ENCODE measurements at regions not wholly inside any gene's neighbourhood (a gene's known extent, or its start where the extent isn't known, plus 50 kb on each side); places are given as distances from the start of the nearest gene placed in this dataset.
"Not testable (repeated sequence)": the region's sequence is repeated elsewhere in the genome, so short reads cannot be mapped to it uniquely, and the experiment has no call there.

DNA sequence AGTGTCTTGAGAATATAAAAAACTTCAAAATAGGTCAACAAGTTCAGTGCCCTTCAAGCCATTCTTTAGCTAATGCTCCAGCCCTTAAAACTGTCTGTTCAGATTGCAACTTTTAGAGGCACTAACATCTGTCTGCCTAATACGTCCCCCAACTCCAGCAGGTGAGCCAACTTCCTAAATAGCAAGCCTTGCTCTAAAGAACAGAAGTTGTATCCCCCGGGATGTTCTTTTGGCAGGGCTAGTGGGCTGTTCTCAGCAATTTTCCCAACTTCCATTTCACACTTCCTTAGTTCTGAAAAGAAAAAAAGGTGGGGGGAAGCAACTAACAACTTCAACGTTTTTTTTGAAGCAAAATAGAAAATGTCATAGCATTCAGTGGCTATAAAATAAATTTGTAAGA lies 290.0 kb upstream of the PTCHD4 start:
- TF ChIP-seq POLR2AphosphoS5 (IDR thresholded peaks at IDR 0.05), result no peak
- ATAC-seq (ENCODE audit: low FRiP score in 2 of 2) (no peak), DNase-seq (no peak)
- Histone ChIP-seq H3K9me3 (peaks cover 0 to 11% (median 3%) of the 10 kb centered on the region in 4 donors), H3K4me1 (no peaks in the 10 kb centered on the region), H3K4me3 (no peak overlapping the region), H3K27ac (no peak overlapping the region), H3K36me3 (no peaks in the 10 kb centered on the region), H3K27me3 (no peaks in the 10 kb centered on the region)
- WGBS, 2 donors, result 63% methylated on average over 3 of the region's 3 CpGs

DNA sequence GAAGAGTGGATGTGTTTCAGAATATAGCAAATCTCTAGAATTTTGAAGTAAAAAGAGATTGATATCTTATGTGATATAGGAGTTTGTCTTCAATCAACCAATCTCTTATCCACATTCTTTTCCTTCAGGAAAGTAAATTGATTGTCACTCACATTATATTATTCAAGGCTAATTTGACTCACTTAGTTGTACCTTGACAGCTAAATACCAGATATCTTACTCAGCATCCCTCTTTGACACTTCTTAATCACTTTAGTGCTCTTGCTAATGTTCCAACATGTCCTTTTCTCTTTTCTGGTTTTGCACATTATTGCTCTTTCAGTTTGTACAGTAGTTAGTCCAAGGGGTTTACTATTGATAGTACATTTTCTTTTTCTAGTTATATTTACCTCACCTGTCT lies 286.9 kb upstream of the PTCHD4 start:
- H3K36me3 ChIP-seq, result no peaks in the 10 kb centered on the region
- no peak overlapping the region for H3K27ac ChIP-seq
- H3K4me3 ChIP-seq, result no peak overlapping the region
- H3K27me3 ChIP-seq, result no peaks in the 10 kb centered on the region
- ATAC-seq (ENCODE audit: low FRiP score in 2 of 2), result no peak
- no peak for TF ChIP-seq EP300 (IDR thresholded peaks at IDR 0.05)
- TF ChIP-seq, protein P1, sequence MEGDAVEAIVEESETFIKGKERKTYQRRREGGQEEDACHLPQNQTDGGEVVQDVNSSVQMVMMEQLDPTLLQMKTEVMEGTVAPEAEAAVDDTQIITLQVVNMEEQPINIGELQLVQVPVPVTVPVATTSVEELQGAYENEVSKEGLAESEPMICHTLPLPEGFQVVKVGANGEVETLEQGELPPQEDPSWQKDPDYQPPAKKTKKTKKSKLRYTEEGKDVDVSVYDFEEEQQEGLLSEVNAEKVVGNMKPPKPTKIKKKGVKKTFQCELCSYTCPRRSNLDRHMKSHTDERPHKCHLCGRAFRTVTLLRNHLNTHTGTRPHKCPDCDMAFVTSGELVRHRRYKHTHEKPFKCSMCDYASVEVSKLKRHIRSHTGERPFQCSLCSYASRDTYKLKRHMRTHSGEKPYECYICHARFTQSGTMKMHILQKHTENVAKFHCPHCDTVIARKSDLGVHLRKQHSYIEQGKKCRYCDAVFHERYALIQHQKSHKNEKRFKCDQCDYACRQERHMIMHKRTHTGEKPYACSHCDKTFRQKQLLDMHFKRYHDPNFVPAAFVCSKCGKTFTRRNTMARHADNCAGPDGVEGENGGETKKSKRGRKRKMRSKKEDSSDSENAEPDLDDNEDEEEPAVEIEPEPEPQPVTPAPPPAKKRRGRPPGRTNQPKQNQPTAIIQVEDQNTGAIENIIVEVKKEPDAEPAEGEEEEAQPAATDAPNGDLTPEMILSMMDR (IDR thresholded peaks at IDR 0.05), result no peak
- TF ChIP-seq POLR2AphosphoS5 (IDR thresholded peaks at IDR 0.05), result no peak
- no peak for TF ChIP-seq POLR2A (IDR thresholded peaks at IDR 0.05)
- no peak for DNase-seq
- no peaks in the 10 kb centered on the region for H3K4me1 ChIP-seq
- H3K9me3 ChIP-seq, result no peaks in the 10 kb centered on the region

GRCh38 chr6:48389146-48390043 lies 278.4 kb upstream of the PTCHD4 start:
- DNase-seq, result no peak
- no peaks in the 10 kb centered on the region for H3K36me3 ChIP-seq
- TF ChIP-seq POLR2A (IDR thresholded peaks at IDR 0.05) (no peak), EP300 (IDR thresholded peaks at IDR 0.05) (no peak)
- H3K4me3 ChIP-seq, result no peak overlapping the region
- no peaks in the 10 kb centered on the region for H3K4me1 ChIP-seq
- 81 to 84% methylated on average over 4 of the region's 4 CpGs for WGBS, 2 donors
- H3K27me3 ChIP-seq, result no peaks in the 10 kb centered on the region
- no peaks in the 10 kb centered on the region for H3K9me3 ChIP-seq
- no peak for ATAC-seq (ENCODE audit: low FRiP score in 2 of 2)
- no peak overlapping the region for H3K27ac ChIP-seq

GRCh38 chr6:48388044-48388443 lies 277.0 kb upstream of the PTCHD4 start:
- DNase-seq (no peak), ATAC-seq (ENCODE audit: low FRiP score in 2 of 2) (no peak)
- H3K4me3 ChIP-seq, result no peak overlapping the region
- H3K27me3 ChIP-seq, result no peaks in the 10 kb centered on the region
- H3K4me1 ChIP-seq, result no peaks in the 10 kb centered on the region
- WGBS, 2 donors, result 92 to 97% methylated on average over 2 of the region's 2 CpGs
- H3K36me3 ChIP-seq, result no peaks in the 10 kb centered on the region
- H3K9me3 ChIP-seq, result no peaks in the 10 kb centered on the region
- TF ChIP-seq, protein P1 (IDR thresholded peaks at IDR 0.05), result no peak
- TF ChIP-seq POLR2A (IDR thresholded peaks at IDR 0.05), result no peak
- TF ChIP-seq EP300 (IDR thresholded peaks at IDR 0.05), result no peak
- no peak for TF ChIP-seq POLR2AphosphoS5 (IDR thresholded peaks at IDR 0.05)
- no peak overlapping the region for H3K27ac ChIP-seq

GRCh38 chr6:48378884-48379407 lies 267.9 kb upstream of the PTCHD4 start:
- Histone ChIP-seq H3K4me1 (no peaks in the 10 kb centered on the region), H3K4me3 (no peak overlapping the region), H3K27ac (no peak overlapping the region), H3K27me3 (no peaks in the 10 kb centered on the region), H3K36me3 (no peaks in the 10 kb centered on the region), H3K9me3 (no peaks in the 10 kb centered on the region)
- TF ChIP-seq, protein P1 (IDR thresholded peaks at IDR 0.05), result no peak
- TF ChIP-seq POLR2AphosphoS5 (IDR thresholded peaks at IDR 0.05), result no peak
- no peak for TF ChIP-seq POLR2A (IDR thresholded peaks at IDR 0.05)
- TF ChIP-seq EP300 (IDR thresholded peaks at IDR 0.05), result no peak
- ATAC-seq (ENCODE audit: low FRiP score in 2 of 2) (no peak), DNase-seq (no peak)

GRCh38 chr6:48377115-48377514 lies 266.1 kb upstream of the PTCHD4 start:
- no peaks in the 10 kb centered on the region for H3K27me3 ChIP-seq
- no peak overlapping the region for H3K27ac ChIP-seq
- H3K36me3 ChIP-seq, result no peaks in the 10 kb centered on the region
- no peak for ATAC-seq (ENCODE audit: low FRiP score in 2 of 2)
- H3K4me1 ChIP-seq, result no peaks in the 10 kb centered on the region
- TF ChIP-seq, protein P1 (IDR thresholded peaks at IDR 0.05), result no peak
- H3K9me3 ChIP-seq, result no peaks in the 10 kb centered on the region
- whole genome bisulfite sequencing, 2 donors, result 86 to 88% methylated on average over 3 of the region's 3 CpGs
- H3K4me3 ChIP-seq, result no peak overlapping the region
- no peak for DNase-seq

DNA sequence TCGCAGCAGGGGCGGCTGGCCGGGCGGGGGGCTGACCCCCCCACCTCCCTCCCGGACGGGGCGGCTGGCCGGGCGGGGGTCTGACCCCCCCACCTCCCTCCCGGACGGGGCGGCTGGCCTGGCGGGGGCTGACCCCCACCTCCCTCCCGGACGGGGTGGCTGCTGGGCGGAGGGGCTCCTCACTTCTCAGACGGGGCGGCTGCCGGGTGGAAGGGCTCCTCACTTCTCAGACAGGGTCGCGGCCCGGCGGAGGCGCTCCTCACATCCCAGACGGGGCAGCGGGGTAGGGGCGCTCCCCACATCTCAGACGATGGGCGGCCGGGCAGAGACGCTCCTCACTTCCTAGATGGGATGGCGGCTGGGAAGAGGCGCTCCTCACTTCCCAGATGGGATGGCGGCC lies 260.2 kb upstream of the PTCHD4 start:
- H3K4me3 ChIP-seq; H3K36me3 ChIP-seq; H3K9me3 ChIP-seq; H3K4me1 ChIP-seq; H3K27me3 ChIP-seq; ATAC-seq (ENCODE audit: low FRiP score in 2 of 2); H3K27ac ChIP-seq: not testable (repeated sequence)
- WGBS, 2 donors, result 92 to 95% methylated on average over 15 to 18 of the region's 34 CpGs
- DNase-seq, result peak in 1 of 2 donors; percentile 74
